Stimulated activated CD8-positive, alpha-beta memory T cell treated with anti-CD3 and anti-CD28 coated beads, Interleukin-7, amount 100 ng/mL, for 24 hours (primary cell): ENCODE measurements at regions not wholly inside any gene's neighbourhood (a gene's known extent, or its start where the extent isn't known, plus 50 kb on each side); places are given as distances from the start of the nearest gene placed in this dataset.
"Not testable (repeated sequence)": the region's sequence is repeated elsewhere in the genome, so short reads cannot be mapped to it uniquely, and the experiment has no call there.

Experiments used
- DNase-seq: peaks from one replicate; pipeline ENCODE4 v3.0.0-alpha.2; 2020; ENCODE audit warnings: low read depth

DNA sequence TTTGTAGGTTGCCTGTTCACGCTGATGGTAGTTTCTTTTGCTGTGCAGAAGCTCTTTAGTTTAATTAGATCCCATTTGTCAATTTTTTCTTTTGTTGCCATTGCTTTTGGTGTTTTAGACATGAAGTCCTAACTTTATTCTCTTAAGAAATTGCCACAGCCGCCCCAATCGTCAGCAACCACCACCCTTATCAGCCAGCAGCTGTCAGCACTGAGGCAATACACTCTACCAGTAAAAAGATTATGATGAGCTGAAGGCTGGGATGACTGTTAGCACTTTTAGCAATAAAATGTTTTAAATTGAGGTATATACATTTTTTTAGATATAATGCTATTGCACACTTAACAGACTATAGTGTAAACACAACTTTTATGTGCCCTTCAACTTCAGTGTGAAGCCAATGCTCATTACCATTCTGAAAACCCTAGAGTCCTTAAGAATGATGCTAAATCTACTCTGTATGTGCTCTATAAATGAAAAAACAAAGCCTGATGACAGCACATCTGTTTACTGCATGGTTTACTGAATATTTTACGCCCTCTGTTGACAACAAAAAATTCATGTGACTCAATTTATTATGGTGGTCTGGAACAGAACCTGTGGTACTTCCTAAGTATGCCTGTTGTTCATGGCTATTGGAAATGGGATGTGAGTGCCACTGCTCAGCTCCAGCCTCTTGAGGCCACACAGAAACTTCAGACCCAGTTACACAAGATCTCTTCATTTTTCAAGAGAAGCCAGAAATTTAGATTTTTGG lies 197.4 kb downstream of the DUSP6 start:
- DNase-seq: no peak

DNA sequence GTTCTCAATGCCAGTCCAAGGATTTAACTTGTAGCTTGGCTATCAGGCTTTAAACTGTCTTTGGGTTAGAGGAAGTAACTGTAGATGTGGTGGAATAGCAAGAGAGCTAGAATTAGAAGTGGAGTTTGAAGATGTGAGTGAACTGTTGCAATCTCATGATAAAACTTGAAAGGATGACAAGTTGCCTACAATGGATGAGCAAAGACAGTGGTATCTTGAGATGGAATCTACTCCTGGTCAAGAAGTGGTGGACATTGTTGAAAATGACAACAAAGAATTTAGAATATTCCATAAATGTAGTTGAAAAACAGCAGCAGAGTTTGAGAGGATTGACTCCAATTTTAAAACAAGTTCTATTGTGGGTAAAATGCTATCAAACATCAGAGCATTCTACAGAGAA lies 199.0 kb downstream of the DUSP6 start:
- DNase-seq: no peak

DNA sequence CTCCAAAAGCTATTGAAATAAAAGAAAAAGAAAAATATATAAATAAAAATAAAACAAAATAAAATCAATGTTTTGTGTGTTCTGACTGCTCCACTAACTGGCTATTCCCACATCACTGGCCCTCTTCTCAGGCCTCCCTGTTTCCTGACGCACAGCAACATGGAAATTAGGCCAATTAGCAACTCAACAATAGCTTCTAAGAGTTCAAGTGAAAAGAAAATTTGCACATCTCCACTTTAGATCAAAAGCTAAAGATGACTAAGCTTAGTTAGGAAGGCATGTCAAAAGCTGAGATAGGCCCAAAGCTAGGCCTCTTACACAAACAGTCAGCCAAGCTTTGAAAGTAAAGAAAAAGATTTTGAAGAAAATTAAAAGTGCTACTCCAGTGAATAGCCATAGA lies 200.8 kb downstream of the DUSP6 start:
- no peak for DNase-seq

DNA sequence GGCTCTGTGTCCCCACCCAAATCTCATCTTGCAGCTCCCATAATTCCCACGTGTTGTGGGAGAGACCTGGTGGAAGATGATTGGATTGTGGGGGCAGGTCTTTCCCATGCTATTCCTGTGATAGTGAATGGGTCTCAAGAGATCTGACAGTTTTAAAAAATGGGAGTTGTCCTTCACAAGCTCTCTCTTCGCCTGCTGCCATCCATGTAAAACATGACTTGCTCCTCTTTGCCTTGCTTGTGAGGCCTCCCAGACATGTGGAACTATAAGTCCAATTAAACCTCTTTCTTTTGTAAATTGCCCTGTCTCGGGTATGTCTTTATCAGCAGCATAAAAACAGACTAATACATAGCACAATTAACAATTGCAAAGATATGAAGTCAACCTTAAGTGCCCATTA lies 201.5 kb downstream of the DUSP6 start:
- not testable (repeated sequence) for DNase-seq

DNA sequence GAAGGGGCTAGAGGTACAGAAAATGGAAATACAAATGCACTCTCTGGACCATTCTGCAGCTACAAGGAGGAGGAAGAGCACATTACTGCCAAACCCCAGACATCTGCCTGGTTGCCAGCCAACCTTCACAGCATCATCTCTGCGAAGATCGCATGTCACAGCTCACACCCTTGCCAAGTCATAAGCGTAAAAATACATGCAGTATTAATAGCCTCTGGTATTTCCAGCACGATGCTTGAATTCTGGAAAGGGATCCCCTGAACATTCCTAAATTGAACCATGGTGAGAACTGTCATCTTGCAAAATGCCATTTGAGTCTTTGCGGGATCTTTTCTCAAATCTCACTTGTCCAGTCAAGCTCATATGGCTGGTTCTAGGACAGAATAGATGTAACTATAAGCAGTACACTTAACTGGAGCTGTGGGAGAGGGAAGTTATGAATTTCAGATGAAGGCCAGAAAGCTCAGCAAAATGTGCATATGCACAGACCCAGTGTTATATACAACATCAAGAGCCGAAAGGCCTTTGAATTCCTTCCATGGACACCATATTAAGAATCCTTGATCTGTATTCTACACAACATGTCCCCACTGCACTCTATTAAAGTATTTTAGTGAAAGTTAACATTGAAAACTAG lies 211.6 kb downstream of the DUSP6 start:
- DNase-seq: no peak

DNA sequence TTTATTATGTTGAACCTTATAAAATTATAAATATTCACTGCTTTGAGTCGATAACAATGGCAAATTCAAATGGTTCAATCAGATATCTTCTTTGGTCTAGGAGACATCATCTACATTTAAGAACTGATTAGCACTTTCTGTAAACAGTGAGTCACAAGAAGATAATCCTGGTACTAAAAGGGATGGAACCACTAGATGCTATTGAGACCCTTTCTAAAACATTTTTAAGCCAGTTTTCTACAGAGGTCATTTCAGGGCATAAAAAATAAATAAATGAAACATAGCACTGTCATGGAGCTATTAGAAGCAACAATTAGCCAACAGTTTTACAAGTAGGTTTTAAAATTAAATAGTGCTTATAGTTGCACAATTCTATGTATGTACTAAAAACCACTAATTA lies 212.2 kb downstream of the DUSP6 start:
- DNase-seq: no peak

GRCh38 chr12:89139390-89139789 lies 212.9 kb downstream of the DUSP6 start:
- DNase-seq: no peak

- no peak for DNase-seq
Measured at GRCh38 chr12:89138048-89138852, 214.1 kb downstream of the DUSP6 start.

- no peak for DNase-seq
Measured at GRCh38 chr12:89135976-89136634, 216.2 kb downstream of the DUSP6 start.

DNA sequence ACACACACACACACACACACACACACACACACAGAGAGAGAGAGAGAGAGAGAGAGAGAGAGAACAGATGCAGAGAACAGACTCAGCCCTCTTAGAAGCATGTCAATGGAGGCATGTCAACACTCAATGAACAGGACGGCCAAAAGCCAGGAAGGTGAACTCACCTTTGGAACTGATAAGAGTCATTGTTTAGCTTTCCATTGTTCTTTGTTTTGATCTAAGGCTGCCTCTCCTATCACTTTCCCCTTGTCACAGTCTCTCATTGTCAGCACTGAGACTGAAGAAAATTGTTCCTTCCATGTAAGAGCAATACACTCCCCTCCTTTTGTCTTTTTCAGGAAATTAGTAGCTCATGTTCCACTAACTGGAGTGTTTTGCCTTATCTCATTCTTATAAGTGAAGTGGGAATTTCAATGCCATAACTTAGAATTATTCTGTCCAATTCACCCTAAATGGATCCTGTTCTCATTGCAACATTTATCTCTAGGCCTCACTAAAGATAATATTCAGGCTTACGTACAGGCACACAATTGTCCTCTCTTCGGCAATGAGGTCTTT lies 218.0 kb downstream of the DUSP6 start:
- DNase-seq: no peak

GRCh38 chr12:89129167-89129870 lies 223.0 kb downstream of the DUSP6 start:
- DNase-seq: no peak

DNA sequence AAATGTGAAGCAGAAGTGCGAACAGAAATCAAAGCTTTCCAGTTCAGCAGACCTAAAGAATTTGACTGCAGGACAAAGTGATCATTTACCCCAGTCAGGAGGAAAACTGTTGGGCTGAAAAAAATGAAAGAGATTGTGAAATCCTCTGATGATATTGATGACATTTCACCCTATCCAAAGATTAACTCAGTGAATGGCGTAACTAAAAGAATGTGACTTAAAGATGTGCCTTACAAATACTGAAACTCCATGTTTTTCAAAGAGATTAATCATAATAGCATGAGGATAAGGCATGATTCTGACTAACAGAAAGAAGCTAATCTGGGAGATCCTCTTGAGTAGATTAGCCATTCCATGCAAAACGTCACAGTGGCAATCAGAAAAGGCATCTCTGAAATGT lies 225.6 kb downstream of the DUSP6 start:
- no peak for DNase-seq

DNA sequence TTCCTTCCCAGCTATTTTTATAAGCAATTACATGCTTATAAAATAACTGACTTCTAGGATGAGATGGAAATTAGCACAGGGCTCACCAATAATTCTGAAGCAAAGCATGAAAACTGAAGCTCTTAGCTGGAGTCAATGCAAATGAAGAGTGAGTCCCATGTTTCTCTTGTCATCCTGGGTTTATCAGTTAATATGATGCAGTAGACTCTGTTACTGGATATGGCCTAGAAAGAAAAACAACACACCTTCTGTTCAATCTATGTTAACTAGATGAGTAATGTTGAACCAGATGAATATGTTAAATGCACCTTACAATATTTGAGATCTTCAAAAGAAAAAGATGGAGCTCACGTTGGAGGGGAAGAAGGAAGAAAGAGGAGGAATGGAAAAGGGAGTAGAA lies 229.4 kb downstream of the DUSP6 start:
- DNase-seq: no peak

- no peak for DNase-seq
Measured at GRCh38 chr12:89117448-89118034, 234.8 kb downstream of the DUSP6 start.

GRCh38 chr12:89111964-89112363 lies 240.3 kb downstream of the DUSP6 start:
- DNase-seq: no peak

DNA sequence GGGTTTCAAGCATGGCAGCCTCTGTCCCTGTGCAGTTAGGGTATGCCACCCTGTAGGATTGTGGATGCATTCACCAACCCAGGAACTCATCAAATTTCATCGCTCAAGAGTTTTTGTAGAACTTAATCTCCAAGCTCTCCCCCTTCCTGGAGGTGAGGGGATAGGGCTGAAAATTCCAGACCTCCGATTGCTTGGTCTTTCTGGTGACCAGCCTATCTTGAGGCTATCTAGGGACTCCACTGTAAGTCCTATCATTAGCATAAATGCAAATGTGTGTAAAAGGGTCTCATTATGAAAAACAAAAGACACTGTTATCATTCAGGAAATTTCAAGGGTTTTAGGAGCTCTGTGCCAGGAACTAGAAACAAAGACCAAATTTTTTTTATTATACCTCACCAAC lies 244.0 kb downstream of the DUSP6 start:
- DNase-seq: no peak

- DNase-seq: no peak
Measured at GRCh38 chr12:89106950-89107349, 245.4 kb downstream of the DUSP6 start.

DNA sequence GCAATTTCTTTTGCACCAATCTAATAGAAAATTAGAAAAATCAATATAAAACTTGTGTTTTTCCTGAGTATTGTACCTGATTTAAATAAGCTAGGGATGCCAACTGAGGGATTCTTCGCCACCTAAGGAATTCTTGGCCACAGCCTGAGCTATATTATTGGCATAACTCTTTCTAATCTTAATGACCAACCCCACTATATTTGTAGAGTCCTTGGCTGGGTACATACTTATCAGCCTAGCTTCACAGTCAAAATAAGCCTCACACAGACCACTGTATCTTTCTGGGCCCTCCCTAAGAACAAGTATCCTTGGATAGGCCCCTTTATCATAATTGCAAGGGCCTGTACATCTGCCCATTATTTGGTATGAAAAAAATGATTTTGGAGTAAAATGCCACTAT lies 247.1 kb downstream of the DUSP6 start:
- DNase-seq: no peak

DNA sequence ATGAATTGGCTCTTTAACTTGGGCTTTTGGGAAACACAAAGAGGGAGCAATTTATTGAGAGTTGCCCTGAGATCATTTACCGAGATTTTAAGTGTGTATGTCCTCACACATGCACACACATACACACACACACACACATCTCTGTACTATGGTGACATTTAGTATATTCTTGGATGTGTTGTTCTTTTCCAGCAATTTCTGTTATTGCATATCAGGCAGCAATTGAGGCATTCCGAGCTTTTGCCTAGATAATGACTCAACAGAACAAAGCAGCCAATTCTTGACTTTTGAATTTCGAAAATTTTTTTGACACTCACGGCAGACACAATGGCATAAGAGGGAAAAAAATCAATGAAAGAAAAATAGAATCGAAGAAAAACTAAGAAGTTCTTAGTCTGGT lies 248.5 kb downstream of the DUSP6 start:
- DNase-seq: no peak

DNA sequence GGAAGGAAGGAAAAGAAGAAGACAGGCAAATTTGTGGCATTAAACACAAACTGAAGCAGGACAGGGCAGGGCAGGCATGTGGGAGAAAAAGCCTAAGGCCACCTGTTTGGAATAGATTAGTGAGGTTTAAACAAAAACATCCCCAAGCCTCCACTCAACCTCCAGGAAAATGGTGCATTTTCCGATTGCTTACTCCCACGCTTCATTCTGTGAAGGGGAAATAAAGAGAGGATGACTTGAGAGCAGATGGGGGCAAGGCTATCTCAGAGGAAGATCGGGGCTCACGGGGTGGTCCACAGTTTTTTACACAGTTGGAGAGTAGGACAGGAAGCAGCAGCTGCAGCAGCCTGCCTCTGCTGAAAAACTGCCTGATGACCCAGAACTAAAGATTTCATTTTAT lies 250.9 kb downstream of the DUSP6 start:
- DNase-seq: no peak

- no peak for DNase-seq
Measured at GRCh38 chr12:89098441-89099112, 253.7 kb downstream of the DUSP6 start.
